ENCODE measurements at regions not wholly inside any gene's neighbourhood (a gene's known extent, or its start where the extent isn't known, plus 50 kb on each side); places are given as distances from the start of the nearest gene placed in this dataset.

GRCh38 chr7:22934023-22934422 is 79.9 kb downstream of the HYCC1 start:
- no peaks in the 10 kb centered on the region for H3K79me2 ChIP-seq
- no peaks in the 10 kb centered on the region for H4K20me1 ChIP-seq (ENCODE audit: insufficient read depth, poor library complexity, severe bottlenecking)
- H3K4me2 ChIP-seq = peak overlapping the region; percentile 49
- peak overlapping the region; percentile 75 for H3K27ac ChIP-seq
- no peaks in the 10 kb centered on the region for H3K27me3 ChIP-seq
- no peaks in the 10 kb centered on the region for H3K9me3 ChIP-seq (ENCODE audit: low read depth)
- no peaks in the 10 kb centered on the region for H3K36me3 ChIP-seq (replicated peaks; ENCODE audit: insufficient read depth, low read depth)
- H3K4me3 ChIP-seq = no peak overlapping the region
- H3K9me2 ChIP-seq (replicated peaks; ENCODE audit: insufficient read depth) = no peaks in the 10 kb centered on the region
- peaks cover 10% of the 10 kb centered on the region for H3K4me1 ChIP-seq (ENCODE audit: insufficient read depth)
- no peak for DNase-seq (ENCODE audit: low spot score)
- 63% methylated on average over 2 of the region's 2 CpGs for WGBS (ENCODE audit: low lambda C conversion rate, missing lambda C conversion rate)
- H2AFZ ChIP-seq = no peak overlapping the region
- TF ChIP-seq EZH2 (IDR thresholded peaks at IDR 0.05; ENCODE audit: borderline replicate concordance) (no peak), EZH2phosphoT487 (IDR thresholded peaks at IDR 0.05; ENCODE audit: low read depth, severe bottlenecking, unreplicated experiment) (no peak), CTCF (IDR thresholded peaks at IDR 0.05; ENCODE audit: poor library complexity) (no peak)

GRCh38 chr7:22932896-22933295 is 81.0 kb downstream of the HYCC1 start:
- Histone ChIP-seq H3K9me2 (replicated peaks; ENCODE audit: insufficient read depth) (no peaks in the 10 kb centered on the region), H3K4me2 (no peak overlapping the region), H3K4me3 (no peak overlapping the region), H3K9me3 (ENCODE audit: low read depth) (no peaks in the 10 kb centered on the region), H3K4me1 (ENCODE audit: insufficient read depth) (peaks cover 10% of the 10 kb centered on the region), H3K27ac (no peak overlapping the region), H3K36me3 (replicated peaks; ENCODE audit: insufficient read depth, low read depth) (no peaks in the 10 kb centered on the region), H3K79me2 (no peaks in the 10 kb centered on the region), H2AFZ (no peak overlapping the region), H4K20me1 (ENCODE audit: insufficient read depth, poor library complexity, severe bottlenecking) (no peaks in the 10 kb centered on the region), H3K27me3 (no peaks in the 10 kb centered on the region)
- no peak for DNase-seq (ENCODE audit: low spot score)
- TF ChIP-seq CTCF (IDR thresholded peaks at IDR 0.05; ENCODE audit: poor library complexity) (no peak), EZH2phosphoT487 (IDR thresholded peaks at IDR 0.05; ENCODE audit: low read depth, severe bottlenecking, unreplicated experiment) (no peak), EZH2 (IDR thresholded peaks at IDR 0.05; ENCODE audit: borderline replicate concordance) (no peak)

GRCh38 chr7:22931011-22931410 is 82.9 kb downstream of the HYCC1 start:
- no peak for DNase-seq (ENCODE audit: low spot score)
- no peaks in the 10 kb centered on the region for H3K9me2 ChIP-seq (replicated peaks; ENCODE audit: insufficient read depth)
- H4K20me1 ChIP-seq (ENCODE audit: insufficient read depth, poor library complexity, severe bottlenecking) = no peaks in the 10 kb centered on the region
- no peaks in the 10 kb centered on the region for H3K79me2 ChIP-seq
- 91% methylated on average over 3 of the region's 3 CpGs for WGBS (ENCODE audit: low lambda C conversion rate, missing lambda C conversion rate)
- H3K9me3 ChIP-seq (ENCODE audit: low read depth) = no peaks in the 10 kb centered on the region
- peaks cover 10% of the 10 kb centered on the region for H3K4me1 ChIP-seq (ENCODE audit: insufficient read depth)
- TF ChIP-seq EZH2phosphoT487 (IDR thresholded peaks at IDR 0.05; ENCODE audit: low read depth, severe bottlenecking, unreplicated experiment) (no peak), CTCF (IDR thresholded peaks at IDR 0.05; ENCODE audit: poor library complexity) (no peak), EZH2 (IDR thresholded peaks at IDR 0.05; ENCODE audit: borderline replicate concordance) (no peak)
- H3K27me3 ChIP-seq = no peaks in the 10 kb centered on the region
- H3K27ac ChIP-seq = no peak overlapping the region
- no peak overlapping the region for H3K4me2 ChIP-seq
- no peak overlapping the region for H2AFZ ChIP-seq
- H3K4me3 ChIP-seq = no peak overlapping the region
- H3K36me3 ChIP-seq (replicated peaks; ENCODE audit: insufficient read depth, low read depth) = no peaks in the 10 kb centered on the region

GRCh38 chr7:22922307-22922706 is 91.6 kb downstream of the HYCC1 start:
- H3K27me3 ChIP-seq = no peaks in the 10 kb centered on the region
- H3K4me2 ChIP-seq = no peak overlapping the region
- H3K4me1 ChIP-seq (ENCODE audit: insufficient read depth) = no peaks in the 10 kb centered on the region
- H3K9me3 ChIP-seq (ENCODE audit: low read depth) = no peaks in the 10 kb centered on the region
- no peak for TF ChIP-seq CTCF (IDR thresholded peaks at IDR 0.05; ENCODE audit: poor library complexity)
- no peak overlapping the region for H3K4me3 ChIP-seq
- no peak overlapping the region for H3K27ac ChIP-seq
- H3K9me2 ChIP-seq (replicated peaks; ENCODE audit: insufficient read depth) = no peaks in the 10 kb centered on the region
- no peaks in the 10 kb centered on the region for H4K20me1 ChIP-seq (ENCODE audit: insufficient read depth, poor library complexity, severe bottlenecking)
- no peaks in the 10 kb centered on the region for H3K36me3 ChIP-seq (replicated peaks; ENCODE audit: insufficient read depth, low read depth)
- DNase-seq (ENCODE audit: low spot score) = no peak
- H3K79me2 ChIP-seq = no peaks in the 10 kb centered on the region
- 88% methylated on average over 2 of the region's 2 CpGs for WGBS (ENCODE audit: low lambda C conversion rate, missing lambda C conversion rate)
- H2AFZ ChIP-seq = no peak overlapping the region
